Mammary epithelial cell (primary cell): ENCODE measurements at regions not wholly inside any gene's neighbourhood (a gene's known extent, or its start where the extent isn't known, plus 50 kb on each side); places are given as distances from the start of the nearest gene placed in this dataset.

Source experiments
- EZH2 ChIP-seq: IDR thresholded peaks from 2 replicates; pipeline ENCODE4 v1.6.1; 2012; ENCODE audit warnings: low read length, inconsistent platforms, borderline replicate concordance
- TF ChIP-seq, protein P1 (sequence below), 2 donors: IDR thresholded peaks in 1 of 2; conservative IDR thresholded peaks in 1 of 2; 2 replicates each; pipeline ENCODE4 v1.5.1; 2011 to 2012; ENCODE audit warnings: inconsistent platforms in 2 of 2, low read length in 2 of 2, mild to moderate bottlenecking in 2 of 2, control low read depth in 1 of 2, low read depth in 1 of 2; ENCODE audit not compliant: insufficient read depth in 1 of 2; ENCODE audit errors: extremely low read depth in 1 of 2

DNA sequence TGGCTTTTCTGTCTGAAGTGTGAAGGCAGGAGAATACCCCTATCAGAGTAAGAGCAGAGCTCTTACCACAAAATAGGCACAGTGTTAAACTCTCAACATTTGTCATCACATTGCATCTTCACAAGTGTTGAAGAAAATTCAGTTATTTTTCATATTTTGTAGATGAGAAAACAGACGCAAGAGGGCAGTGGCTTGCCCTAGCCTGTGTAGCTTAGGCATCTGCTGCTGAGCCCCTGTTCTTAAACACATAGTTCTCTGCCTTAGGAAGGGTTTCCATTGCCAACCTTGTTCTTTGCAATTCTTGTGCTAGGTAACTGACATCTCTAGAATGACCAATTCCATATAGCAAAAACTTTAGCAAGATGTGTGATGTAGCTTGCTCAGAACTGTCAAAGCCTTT, 112.7 kb upstream of the RMDN2 start:
- TF ChIP-seq, protein P1, sequence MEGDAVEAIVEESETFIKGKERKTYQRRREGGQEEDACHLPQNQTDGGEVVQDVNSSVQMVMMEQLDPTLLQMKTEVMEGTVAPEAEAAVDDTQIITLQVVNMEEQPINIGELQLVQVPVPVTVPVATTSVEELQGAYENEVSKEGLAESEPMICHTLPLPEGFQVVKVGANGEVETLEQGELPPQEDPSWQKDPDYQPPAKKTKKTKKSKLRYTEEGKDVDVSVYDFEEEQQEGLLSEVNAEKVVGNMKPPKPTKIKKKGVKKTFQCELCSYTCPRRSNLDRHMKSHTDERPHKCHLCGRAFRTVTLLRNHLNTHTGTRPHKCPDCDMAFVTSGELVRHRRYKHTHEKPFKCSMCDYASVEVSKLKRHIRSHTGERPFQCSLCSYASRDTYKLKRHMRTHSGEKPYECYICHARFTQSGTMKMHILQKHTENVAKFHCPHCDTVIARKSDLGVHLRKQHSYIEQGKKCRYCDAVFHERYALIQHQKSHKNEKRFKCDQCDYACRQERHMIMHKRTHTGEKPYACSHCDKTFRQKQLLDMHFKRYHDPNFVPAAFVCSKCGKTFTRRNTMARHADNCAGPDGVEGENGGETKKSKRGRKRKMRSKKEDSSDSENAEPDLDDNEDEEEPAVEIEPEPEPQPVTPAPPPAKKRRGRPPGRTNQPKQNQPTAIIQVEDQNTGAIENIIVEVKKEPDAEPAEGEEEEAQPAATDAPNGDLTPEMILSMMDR (conservative IDR thresholded peaks at IDR 0.05 in 1 of 2, IDR thresholded peaks at IDR 0.05 in 1 of 2; ENCODE audit: extremely low read depth in 1 of 2, insufficient read depth in 1 of 2, low read depth in 1 of 2, low read length in 2 of 2) = no peak
- no peak for TF ChIP-seq EZH2
